ENCODE measurements at regions not wholly inside any gene's neighbourhood (a gene's known extent, or its start where the extent isn't known, plus 50 kb on each side); places are given as distances from the start of the nearest gene placed in this dataset.

- no peaks in the 10 kb centered on the region; the same call in 1 of the 2 replicates for H3K27me3 ChIP-seq (ENCODE audit: control insufficient read depth, insufficient read depth, low read length)
- no peak overlapping the region for H2BK120ac ChIP-seq (ENCODE audit: low read depth, low read length)
- H3K36me3 ChIP-seq (ENCODE audit: control insufficient read depth, insufficient read depth, low read length), result no peaks in the 10 kb centered on the region
- H3K18ac ChIP-seq (ENCODE audit: low read depth, low read length), result no peak overlapping the region
- H3K79me1 ChIP-seq (ENCODE audit: low read depth in 1 of 2, low read length in 2 of 2), result no peaks in the 10 kb centered on the region
- no peak overlapping the region for H2AK5ac ChIP-seq (ENCODE audit: low read depth, low read length)
- H3K27ac ChIP-seq (ENCODE audit: insufficient read depth, low read length), result no peak overlapping the region
- H3K9me3 ChIP-seq (ENCODE audit: control insufficient read depth, insufficient read depth, low read length), result no peaks in the 10 kb centered on the region
- H3K4ac ChIP-seq (ENCODE audit: low read depth, low read length), result no peak overlapping the region
- TF ChIP-seq MAFK (IDR thresholded peaks at IDR 0.05; ENCODE audit: low read depth, low read length), result no peak
- no peak for TF ChIP-seq USF2 (IDR thresholded peaks at IDR 0.05; ENCODE audit: low read depth, low read length)
- no peak for TF ChIP-seq MXI1 (IDR thresholded peaks at IDR 0.05; ENCODE audit: borderline replicate concordance, low read depth, low read length)
- TF ChIP-seq CHD1 (IDR thresholded peaks at IDR 0.05; ENCODE audit: low read depth, low read length), result no peak
- no peak for TF ChIP-seq CTCF (conservative IDR thresholded peaks at IDR 0.05; ENCODE audit: low read depth, low read length)
- no peak for TF ChIP-seq ELK1 (IDR thresholded peaks at IDR 0.05; ENCODE audit: borderline replicate concordance, low read depth, low read length)
- TF ChIP-seq RAD21 (IDR thresholded peaks at IDR 0.05; ENCODE audit: low read length), result no peak
- TF ChIP-seq BHLHE40 (IDR thresholded peaks at IDR 0.05; ENCODE audit: low read depth, low read length), result no peak
- no peak for TF ChIP-seq FOS (IDR thresholded peaks at IDR 0.05; ENCODE audit: low read depth, low read length)
- TF ChIP-seq RFX5 (IDR thresholded peaks at IDR 0.05; ENCODE audit: low read depth, low read length), result no peak
- TF ChIP-seq MAZ (IDR thresholded peaks at IDR 0.05; ENCODE audit: borderline replicate concordance, low read depth, low read length), result no peak
- TF ChIP-seq POLR2A (IDR thresholded peaks at IDR 0.05; ENCODE audit: low read depth, low read length), result no peak
- WGBS, 2 experiments (ENCODE audit: extremely low coverage in 2 of 2, insufficient read length in 1 of 2), result 100% methylated on average over 1 of the region's 4 CpGs; no CpG with 5 or more reads in 1 of the 2 experiments
- H2AFZ ChIP-seq (replicated peaks; ENCODE audit: low read length, poor library complexity), result no peak overlapping the region
- in situ Hi-C loops (cut with MboI; ENCODE audit: low sequenced_read_pairs) (no loop called here), dilution Hi-C loops (cut with HindIII; ENCODE audit: low sequenced_read_pairs, unreplicated experiment) (no loop called here), intact Hi-C loops (cut with micrococcal nuclease) (no loop called here)
- no peak overlapping the region for H4K91ac ChIP-seq (ENCODE audit: insufficient read depth, low read depth, low read length)
- no peak overlapping the region for H3K14ac ChIP-seq (replicated peaks; ENCODE audit: low read depth, low read length)
- no peak overlapping the region for H2BK20ac ChIP-seq (ENCODE audit: low read depth, low read length)
- H3K4me2 ChIP-seq (ENCODE audit: low read depth, low read length), result no peak overlapping the region
- no peak overlapping the region for H2BK5ac ChIP-seq (ENCODE audit: low read depth, low read length, poor library complexity, severe bottlenecking)
- DNase-seq (no peak), ATAC-seq (ENCODE audit: low read depth) (no peak)
- H4K20me1 ChIP-seq (ENCODE audit: insufficient read depth, low read length), result no peaks in the 10 kb centered on the region
- H3K23ac ChIP-seq (ENCODE audit: low read depth, low read length), result no peak overlapping the region
- no TSS peak for BruUV-seq (replicated peaks)
- no peak overlapping the region for H3K56ac ChIP-seq (ENCODE audit: extremely low read depth, insufficient read depth, low read length)
- no peak overlapping the region for H4K5ac ChIP-seq (ENCODE audit: low read depth, low read length)
- peak overlapping the region; percentile 23 for H2AK9ac ChIP-seq (replicated peaks; ENCODE audit: low read depth, low read length, poor library complexity)
- no peak overlapping the region for H2BK15ac ChIP-seq (ENCODE audit: low read depth, low read length)
- no peaks in the 10 kb centered on the region for H3K9me1 ChIP-seq (ENCODE audit: insufficient read depth, low read length)
- H4K8ac ChIP-seq (ENCODE audit: low read depth in 2 of 2, low read length in 2 of 2), result no peak overlapping the region
- ChIA-PET POLR2A (ENCODE audit: unreplicated experiment) (no interaction called here), CTCF (no interaction called here)
- H3K4me3 ChIP-seq (ENCODE audit: insufficient read depth, low read depth, low read length), result no peak overlapping the region
- H3K4me1 ChIP-seq (ENCODE audit: control insufficient read depth, insufficient read depth, low read length), result no peaks in the 10 kb centered on the region
- H3K9ac ChIP-seq (ENCODE audit: low read depth, low read length), result no peak overlapping the region
Observed at GRCh38 chr4:184553891-184554290, 79.5 kb upstream of the IRF2 start.
